ENCODE measurements at regions not wholly inside any gene's neighbourhood (a gene's known extent, or its start where the extent isn't known, plus 50 kb on each side); places are given as distances from the start of the nearest gene placed in this dataset.

DNA sequence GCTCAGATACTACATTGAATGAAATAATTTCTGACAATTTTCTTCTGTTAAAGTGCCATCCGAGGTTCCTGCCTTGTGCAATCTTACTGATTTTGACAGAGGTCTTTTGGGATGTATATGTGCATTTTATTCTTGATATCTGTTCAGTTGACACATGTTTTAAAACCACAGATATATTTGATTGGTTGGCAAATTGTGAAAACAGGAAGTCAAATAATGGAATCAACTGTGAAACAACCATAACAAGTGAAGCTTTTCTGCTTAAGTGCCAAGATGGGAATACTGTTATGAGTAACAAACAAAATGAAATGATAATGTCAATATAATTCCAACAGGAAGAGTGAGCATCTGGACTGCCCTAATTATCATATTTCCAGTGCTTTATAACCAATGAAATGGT lies 84.9 kb upstream of the TET2 start:
- TF ChIP-seq TCF12 (IDR thresholded peaks at IDR 0.05; ENCODE audit: low read depth): no peak
- no peak for TF ChIP-seq YY1 (IDR thresholded peaks at IDR 0.05; ENCODE audit: low read depth)
- TF ChIP-seq CEBPB (IDR thresholded peaks at IDR 0.05): no peak
- TF ChIP-seq REST (IDR thresholded peaks at IDR 0.05; ENCODE audit: low read depth): no peak

All from Ishikawa (cell line).